Fibroblast of mammary gland (primary cell): ENCODE measurements at regions not wholly inside any gene's neighbourhood (a gene's known extent, or its start where the extent isn't known, plus 50 kb on each side); places are given as distances from the start of the nearest gene placed in this dataset.

Experiments
- DNase-seq: peaks from one replicate; pipeline ENCODE4 v3.0.0-alpha.2; 2010; ENCODE audit warnings: low read depth
- H3K4me3 ChIP-seq: 2 replicates; pipeline ENCODE4 v1.5.1; 2011; ENCODE audit warnings: low read depth, mild to moderate bottlenecking, low read length, moderate library complexity; ENCODE audit not compliant: control insufficient read depth
- TF ChIP-seq, protein P1 (sequence below): conservative IDR thresholded peaks from 2 replicates; pipeline ENCODE4 v1.5.1; 2011; ENCODE audit warnings: low read depth, low read length, inconsistent platforms; ENCODE audit not compliant: control insufficient read depth, insufficient read depth

DNA sequence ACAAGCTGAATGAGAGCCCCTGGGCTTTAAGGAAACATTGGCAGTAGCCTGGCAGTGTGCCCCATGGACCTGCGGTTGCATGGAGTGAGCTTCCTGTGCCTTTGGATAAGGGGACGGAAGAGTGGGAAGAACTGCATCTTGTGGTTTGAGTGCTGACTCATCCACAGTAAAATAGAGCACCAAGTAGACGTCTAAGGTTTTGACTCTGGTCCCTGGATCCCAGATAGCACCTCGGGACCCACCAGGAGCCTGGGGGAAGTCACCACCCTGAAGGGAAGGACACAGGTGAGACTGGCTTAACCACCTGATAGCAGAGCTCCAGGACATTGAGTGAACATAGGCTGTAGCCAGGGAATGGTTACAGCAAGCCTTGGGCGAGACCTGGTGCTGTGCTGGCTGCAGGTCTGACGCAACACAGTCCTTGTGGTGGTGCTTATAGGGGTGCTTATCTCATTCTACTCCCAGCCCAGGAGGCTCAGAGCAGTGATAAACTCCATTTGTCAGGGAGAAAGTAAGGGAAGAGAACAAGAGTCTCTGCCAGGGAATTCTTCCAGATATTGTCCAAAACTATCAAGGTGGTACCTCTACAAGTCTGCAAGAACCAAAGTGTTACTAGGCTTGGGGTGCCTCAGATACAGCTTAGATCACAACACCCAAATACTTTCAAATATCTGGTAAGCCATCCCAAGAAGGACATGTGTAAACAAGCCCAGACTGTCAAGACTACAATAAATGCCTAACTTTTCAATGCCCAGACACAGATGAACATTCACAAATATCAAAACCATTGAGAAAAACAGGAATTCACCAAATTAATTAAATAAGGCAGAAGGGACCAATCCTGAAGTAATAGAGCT is 123.6 kb upstream of the TET2 start:
- peak; percentile 39 for DNase-seq
- TF ChIP-seq, protein P1, sequence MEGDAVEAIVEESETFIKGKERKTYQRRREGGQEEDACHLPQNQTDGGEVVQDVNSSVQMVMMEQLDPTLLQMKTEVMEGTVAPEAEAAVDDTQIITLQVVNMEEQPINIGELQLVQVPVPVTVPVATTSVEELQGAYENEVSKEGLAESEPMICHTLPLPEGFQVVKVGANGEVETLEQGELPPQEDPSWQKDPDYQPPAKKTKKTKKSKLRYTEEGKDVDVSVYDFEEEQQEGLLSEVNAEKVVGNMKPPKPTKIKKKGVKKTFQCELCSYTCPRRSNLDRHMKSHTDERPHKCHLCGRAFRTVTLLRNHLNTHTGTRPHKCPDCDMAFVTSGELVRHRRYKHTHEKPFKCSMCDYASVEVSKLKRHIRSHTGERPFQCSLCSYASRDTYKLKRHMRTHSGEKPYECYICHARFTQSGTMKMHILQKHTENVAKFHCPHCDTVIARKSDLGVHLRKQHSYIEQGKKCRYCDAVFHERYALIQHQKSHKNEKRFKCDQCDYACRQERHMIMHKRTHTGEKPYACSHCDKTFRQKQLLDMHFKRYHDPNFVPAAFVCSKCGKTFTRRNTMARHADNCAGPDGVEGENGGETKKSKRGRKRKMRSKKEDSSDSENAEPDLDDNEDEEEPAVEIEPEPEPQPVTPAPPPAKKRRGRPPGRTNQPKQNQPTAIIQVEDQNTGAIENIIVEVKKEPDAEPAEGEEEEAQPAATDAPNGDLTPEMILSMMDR, result no peak
- H3K4me3 ChIP-seq, result no peak overlapping the region

DNA sequence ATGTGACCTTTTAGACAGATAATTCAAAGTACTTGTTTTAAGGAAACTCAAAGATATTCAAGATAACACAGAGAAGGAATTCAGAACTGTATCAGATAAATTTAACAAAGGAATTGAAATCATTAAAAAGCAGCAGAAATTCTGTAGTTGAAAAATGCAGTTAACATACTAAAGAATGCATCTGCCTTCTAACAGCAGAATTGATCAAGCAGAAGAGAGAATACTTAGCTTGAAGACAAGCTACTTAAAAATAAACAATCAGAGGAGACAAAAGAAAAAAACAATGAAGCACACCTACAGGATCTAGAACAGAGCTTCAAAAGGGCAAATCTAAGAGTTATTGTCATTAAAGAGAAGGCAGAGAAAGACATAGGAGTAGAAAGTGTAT is 123.0 kb upstream of the TET2 start:
- no peak for DNase-seq
- H3K4me3 ChIP-seq, result no peak overlapping the region
- TF ChIP-seq, protein P1, result no peak

DNA sequence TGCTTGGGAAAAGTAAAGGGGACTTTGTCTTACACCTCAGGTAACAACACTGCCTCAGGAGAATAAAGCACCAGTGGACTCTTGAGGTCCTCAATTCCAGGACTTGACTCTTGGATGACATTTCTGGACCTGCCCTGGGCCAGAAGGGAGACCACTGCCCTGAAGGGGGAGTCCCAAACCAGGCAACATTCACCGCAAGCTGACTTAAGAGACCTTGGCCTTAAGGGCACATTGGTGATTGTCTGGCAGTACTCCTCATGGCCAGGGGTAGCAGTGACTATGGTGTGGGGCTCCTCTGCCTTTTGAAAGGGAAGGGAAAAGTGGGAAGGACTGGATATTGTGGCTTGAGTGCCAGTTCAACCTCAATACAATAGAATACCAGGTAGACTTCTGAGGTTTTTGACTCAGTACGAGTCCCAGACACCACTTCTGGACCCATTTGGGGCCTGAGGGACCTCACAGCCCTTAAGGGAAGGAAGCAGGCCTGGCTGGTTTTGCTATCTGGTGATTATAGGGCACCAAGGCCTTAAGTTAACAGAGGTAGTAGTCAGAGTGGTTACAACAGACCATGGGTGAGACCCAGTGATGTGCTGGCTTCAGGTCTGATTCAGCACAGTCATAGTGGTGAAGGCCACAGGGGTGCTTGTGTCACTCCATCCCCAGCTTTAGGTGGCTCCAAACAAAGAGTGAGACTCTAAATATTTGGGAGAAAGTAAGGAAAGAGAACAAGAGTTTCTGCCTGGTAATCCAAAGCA is 121.2 kb upstream of the TET2 start:
- DNase-seq, result no peak
- TF ChIP-seq, protein P1, result no peak
- H3K4me3 ChIP-seq, result no peak overlapping the region

DNA sequence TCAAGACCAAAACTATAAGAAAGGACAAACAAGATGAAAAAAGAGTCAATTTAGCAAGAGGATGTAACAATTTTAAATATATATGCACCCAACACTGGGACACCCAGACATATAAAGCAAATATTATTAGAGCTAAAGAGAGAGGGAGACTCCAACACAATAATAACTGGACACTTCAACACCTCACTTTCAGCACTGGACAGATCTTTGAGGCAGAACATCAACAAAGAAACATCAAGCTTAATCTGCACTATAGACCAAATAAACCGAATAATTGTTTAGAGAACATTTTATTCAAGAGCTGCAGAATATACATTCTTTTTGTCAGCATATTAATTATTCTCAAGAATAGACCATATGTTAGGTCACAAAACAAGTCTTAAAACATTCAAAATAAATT is 109.7 kb upstream of the TET2 start:
- H3K4me3 ChIP-seq, result no peak overlapping the region
- TF ChIP-seq, protein P1, result no peak
- DNase-seq, result no peak

DNA sequence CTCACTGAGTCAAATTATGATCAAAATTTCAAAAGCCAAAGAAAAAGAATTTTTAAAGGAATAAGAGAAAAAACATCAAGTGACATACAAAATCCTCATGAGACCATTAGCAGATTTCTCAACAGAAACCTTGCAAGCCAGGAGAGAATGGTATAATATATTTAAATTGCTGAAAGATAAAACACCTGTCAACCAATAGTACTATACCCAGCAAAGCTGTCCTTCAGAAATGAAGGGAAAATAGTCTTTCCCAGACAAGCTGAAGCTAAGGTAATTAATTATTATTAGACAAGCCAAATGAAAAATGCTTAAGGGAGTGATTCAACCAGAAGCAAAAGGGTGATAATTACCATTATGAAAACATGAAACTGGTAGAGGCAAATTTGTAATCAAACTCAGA is 104.2 kb upstream of the TET2 start:
- H3K4me3 ChIP-seq, result no peak overlapping the region
- TF ChIP-seq, protein P1, result no peak
- DNase-seq, result no peak

DNA sequence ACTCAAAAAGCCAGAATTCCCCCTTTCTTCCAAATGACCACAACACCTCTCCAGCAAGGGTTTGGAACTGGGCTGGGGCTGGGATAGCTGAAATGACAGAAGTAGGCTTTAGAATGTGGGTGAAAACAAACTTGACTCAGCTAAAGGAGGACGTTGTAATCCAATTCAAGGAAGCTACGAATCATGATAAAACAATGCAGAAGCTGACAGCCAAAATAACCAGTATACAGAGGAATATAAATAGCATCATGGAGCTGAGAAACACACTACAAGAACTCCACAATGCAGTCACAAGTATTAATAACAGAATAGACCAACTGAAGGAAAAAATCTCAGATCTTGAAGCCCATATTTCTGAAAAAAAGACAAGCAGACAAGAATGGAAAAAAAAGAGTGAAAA is 95.8 kb upstream of the TET2 start:
- no peak overlapping the region for H3K4me3 ChIP-seq
- TF ChIP-seq, protein P1, result no peak
- peak; percentile 52 for DNase-seq
